GM12872 (cell line): ENCODE measurements at regions not wholly inside any gene's neighbourhood (a gene's known extent, or its start where the extent isn't known, plus 50 kb on each side); places are given as distances from the start of the nearest gene placed in this dataset.

Source experiments
- CTCF ChIP-seq: IDR thresholded peaks from 3 replicates; pipeline ENCODE4 v1.5.1; 2011; ENCODE audit warnings: low read depth, mild to moderate bottlenecking, low read length, moderate library complexity; ENCODE audit not compliant: insufficient read depth

- TF ChIP-seq CTCF, result no peak
Observed at GRCh38 chr21:35478161-35479064, 429.3 kb upstream of the RUNX1 start.

- TF ChIP-seq CTCF, result no peak
Observed at GRCh38 chr21:35477622-35478021, 428.5 kb upstream of the RUNX1 start.

GRCh38 chr21:35476621-35477395, 427.7 kb upstream of the RUNX1 start:
- no peak for TF ChIP-seq CTCF

- no peak for TF ChIP-seq CTCF
Observed at GRCh38 chr21:35475762-35476161, 426.7 kb upstream of the RUNX1 start.

GRCh38 chr21:35475009-35475408, 425.9 kb upstream of the RUNX1 start:
- no peak for TF ChIP-seq CTCF

- TF ChIP-seq CTCF, result no peak
Observed at GRCh38 chr21:35473496-35473895, 424.4 kb upstream of the RUNX1 start.

GRCh38 chr21:35470522-35470921, 421.4 kb upstream of the RUNX1 start:
- no peak for TF ChIP-seq CTCF
